ENCODE measurements at regions not wholly inside any gene's neighbourhood (a gene's known extent, or its start where the extent isn't known, plus 50 kb on each side); places are given as distances from the start of the nearest gene placed in this dataset.

- TF ChIP-seq GATA2 (IDR thresholded peaks at IDR 0.05; ENCODE audit: low read depth, low read length) (no peak), GATA3 (IDR thresholded peaks at IDR 0.05; ENCODE audit: low read depth, low read length) (no peak)
These were observed 316.3 kb upstream of the CXCR4 start for GRCh38 chr2:136434251-136434715.

All from SH-SY5Y (cell line).